Mesenteric fat pad (tissue), 1 donor: ENCODE measurements at regions not wholly inside any gene's neighbourhood (a gene's known extent, or its start where the extent isn't known, plus 50 kb on each side); places are given as distances from the start of the nearest gene placed in this dataset.

Source experiments
- DNase-seq: peaks from one replicate; pipeline ENCODE4 v3.0.0-alpha.2; 2020; ENCODE audit warnings: low spot score
- donor health status: DM: yes; HTN: yes; CAD: no.

DNA sequence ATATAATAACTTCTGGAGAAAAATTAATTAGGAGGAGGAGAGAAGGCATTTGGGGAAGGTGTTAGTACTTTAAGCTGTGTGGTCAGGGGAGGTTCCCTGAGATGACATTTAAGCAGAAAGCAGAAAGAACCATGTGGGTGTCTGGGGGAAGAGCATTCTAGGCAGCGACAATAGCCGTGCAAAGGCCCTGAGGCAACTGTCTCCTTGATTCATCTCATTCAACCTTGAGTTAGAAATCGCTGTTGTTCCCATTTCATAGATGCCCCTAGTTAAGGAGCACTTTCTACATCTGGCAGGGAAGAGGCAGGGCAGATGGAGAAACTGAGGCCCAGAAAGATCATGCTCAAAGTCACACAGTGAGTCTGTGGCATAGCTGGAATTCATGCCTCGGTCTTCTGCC lies 108.6 kb upstream of the RUNX3 start:
- no peak for DNase-seq

GRCh38 chr1:25037174-25038074 lies 107.3 kb upstream of the RUNX3 start:
- DNase-seq = no peak

DNA sequence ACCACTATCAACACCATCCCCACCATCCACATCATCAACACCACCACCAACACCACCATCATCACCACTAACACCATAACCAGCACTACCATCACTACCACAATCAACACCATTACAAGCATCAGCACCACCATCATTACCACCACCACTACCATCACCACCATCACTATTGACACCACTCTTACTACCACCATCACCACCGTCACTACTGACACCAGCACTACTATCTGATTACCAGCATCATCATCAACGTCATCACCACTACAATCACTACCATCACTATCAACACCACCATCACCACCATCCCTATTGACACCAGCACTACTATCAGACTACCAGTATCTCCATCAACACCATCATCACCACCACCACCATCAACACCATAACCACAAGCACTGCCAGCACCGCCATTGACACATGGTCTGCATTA lies 106.1 kb upstream of the RUNX3 start:
- DNase-seq = no peak

GRCh38 chr1:25035523-25036116 lies 105.5 kb upstream of the RUNX3 start:
- no peak for DNase-seq

DNA sequence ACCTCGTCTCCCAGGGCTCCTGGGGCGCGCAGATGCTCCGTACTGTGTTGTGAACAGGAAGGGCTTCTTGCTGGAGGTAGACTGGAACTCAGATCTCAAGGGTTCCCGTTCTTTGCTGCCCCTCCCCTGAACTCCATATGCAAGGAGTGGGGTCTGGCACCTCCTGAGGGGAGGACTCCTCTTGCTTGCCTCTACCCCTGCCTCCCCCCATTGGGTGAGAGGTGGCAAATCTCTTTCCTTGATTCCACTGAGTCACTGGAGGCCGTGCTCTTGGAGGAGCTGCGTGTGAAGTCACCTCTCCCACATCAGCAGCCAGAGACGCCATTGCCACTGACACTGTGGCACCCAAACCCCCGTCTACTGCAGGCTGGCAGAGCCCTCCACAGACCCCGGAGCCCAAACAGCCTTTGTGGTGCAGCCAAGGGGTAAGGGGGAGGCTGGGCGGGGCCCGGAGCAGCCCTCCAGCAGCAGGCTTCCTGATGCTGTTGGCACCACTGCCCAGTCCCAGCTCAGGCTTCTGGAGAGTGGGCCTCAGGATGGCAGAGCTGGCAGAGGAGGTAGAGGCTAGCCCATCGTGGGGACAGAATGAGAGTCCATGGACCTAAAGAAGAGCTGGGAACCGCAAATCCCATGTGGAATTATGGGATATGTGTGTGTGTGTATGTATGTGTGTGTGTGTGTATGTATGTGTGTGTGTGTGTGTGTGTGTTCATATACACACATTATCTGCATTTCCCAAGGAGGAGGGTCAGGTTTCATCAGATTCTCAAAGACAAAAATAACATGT lies 104.9 kb upstream of the RUNX3 start:
- DNase-seq = no peak

DNA sequence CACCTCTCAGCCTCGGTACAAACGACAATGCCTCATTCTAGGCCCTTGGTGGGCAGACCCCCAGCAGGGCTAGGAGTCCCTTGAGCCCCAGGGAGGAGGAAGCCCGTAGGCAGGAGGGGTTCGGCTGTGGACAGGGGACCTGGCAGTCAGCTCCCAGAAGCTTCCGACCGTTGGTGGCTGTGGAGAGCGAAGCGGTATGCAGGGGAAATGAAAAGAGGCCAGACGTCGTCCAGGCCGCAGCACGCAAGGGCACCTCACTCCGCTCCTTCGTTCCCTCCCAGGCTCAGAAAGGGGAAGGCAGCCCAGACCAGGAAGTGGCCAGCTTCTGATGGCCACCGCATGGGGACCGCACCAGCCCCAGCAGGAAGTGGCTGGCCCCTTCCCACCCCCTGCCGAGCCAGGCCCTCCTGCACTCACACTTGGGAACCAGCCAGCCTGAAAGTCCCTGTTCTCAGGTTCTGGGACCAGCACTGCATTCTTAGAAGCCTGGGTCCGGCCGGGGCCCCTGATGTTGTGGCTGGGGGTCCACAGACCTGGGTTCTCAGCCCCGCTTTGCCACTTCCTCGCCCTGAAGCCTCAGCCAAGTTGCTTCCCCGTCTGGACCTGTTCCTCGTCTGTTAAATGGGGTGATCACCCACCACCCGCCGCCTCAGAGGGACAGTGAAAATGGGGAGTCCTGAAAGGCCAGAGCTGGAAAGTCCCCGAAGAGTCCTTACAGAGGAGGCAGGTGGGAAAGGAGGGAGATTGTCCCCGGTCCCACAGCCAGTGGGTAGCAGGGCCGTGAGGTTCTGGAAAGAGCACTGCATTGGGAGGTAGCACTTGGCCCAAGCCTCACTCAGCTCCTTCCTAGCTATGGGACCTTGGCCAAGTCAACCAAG lies 104.0 kb upstream of the RUNX3 start:
- DNase-seq = no peak

GRCh38 chr1:25033030-25033827 lies 103.2 kb upstream of the RUNX3 start:
- no peak for DNase-seq

GRCh38 chr1:25031966-25032667 lies 102.0 kb upstream of the RUNX3 start:
- DNase-seq = no peak

DNA sequence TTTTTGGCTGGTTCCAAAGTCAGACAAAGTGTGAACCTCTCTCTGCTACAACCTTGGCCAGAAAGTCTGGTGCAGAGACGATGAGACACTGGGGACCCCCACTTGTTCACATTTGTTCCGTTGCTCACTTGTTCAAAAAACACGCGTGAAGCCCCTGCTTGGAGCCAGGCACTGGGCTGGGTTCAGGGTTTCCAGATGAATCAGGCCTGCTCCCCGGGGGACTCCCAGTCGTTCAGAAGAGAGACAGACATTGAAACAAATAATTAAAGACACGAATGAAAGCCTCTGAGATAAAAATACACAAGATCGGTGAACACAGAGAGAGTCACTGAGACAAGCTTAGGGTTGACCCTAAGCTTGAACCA lies 101.5 kb upstream of the RUNX3 start:
- DNase-seq = no peak

- DNase-seq = no peak
These were observed 100.9 kb upstream of the RUNX3 start for GRCh38 chr1:25030674-25031589.

- no peak for DNase-seq
These were observed 99.9 kb upstream of the RUNX3 start for GRCh38 chr1:25030012-25030411.

GRCh38 chr1:25028907-25029599 lies 99.0 kb upstream of the RUNX3 start:
- DNase-seq = no peak

DNA sequence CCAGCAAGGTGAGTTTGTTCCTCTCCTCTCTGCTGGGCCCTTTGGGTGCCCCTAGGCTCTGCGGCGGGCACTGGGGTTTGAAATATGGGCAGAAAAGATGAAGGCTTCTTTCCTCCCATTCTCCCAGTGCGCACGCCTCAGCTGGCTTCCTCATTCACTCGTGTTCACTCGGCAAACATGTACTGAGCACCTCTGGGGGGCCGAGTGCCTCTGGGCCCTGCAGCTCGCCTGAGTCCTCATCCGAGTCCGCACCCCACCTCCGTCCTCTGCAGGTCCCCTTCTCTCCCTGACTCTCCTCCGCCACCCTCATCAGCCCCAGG lies 98.5 kb upstream of the RUNX3 start:
- no peak for DNase-seq

DNA sequence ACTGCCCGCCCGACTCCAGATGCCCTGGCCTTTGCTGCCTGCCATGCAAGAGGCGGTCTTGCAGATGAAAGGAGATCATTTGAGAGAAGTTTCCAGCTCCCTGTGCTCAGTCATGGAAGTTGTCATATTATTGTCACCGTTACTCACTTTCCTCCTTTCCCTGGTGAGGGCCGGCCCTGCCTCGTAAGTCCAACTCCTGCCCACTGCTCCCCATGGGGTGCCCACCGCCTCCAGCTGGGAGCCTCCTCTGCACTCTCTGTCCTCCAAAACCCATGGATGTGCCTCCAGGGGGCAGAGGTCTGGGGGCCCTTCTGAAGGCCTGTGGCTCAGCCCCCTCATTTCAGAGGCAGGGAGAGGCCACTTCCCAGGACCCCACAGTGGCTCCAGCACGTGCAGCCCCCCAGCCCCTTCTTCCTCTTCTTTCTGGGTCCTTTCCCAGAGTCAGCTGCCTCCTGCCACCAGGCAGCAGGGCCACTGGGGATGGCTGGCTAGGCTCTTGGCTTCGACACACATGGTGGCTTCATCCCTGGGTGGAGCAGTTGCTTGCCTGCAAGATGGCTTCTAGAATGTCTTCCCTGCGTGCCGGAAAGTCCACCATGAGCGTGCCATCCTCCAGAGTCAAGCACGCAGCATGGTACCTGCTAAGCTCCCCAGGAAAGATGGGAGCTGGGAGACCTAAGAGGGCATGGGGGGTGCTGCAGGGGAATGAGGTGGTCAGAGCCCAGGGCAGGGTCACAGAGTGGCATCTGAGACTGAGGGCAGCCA lies 97.9 kb upstream of the RUNX3 start:
- no peak for DNase-seq

DNA sequence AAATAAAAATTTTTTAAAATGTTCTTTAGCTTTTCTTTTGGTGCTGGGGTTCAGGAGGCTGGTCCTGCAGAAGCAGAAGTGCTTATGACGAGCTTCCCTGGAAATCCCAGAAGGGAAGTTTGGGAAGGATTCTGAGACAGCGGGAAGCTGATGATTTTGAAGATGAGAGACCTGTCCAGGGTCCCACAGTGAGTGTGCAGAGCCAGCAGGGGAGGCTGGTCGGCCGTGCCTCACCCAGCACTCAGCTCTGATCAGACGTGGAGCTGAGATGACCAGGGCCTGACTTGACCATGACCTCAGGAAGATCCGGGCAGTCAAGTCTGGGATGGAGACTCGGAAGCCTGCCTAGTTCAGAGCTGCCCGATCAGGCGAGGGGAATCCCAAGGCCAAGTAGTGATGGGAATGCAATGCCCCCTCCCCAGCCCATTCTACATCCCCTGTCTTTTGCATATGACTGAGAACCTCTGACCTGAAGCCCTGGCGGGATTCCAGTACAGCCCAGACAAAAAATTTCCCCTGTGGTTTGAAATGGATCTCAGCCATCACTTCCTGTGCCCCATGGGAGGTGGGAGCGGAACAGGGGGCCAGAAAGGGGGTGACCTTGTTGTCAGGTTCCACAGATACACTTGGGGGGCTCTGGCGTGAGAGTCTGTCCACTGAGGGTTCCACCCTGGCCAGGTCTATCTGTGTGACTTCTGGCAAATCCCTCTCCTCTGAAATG lies 96.8 kb upstream of the RUNX3 start:
- no peak for DNase-seq

DNA sequence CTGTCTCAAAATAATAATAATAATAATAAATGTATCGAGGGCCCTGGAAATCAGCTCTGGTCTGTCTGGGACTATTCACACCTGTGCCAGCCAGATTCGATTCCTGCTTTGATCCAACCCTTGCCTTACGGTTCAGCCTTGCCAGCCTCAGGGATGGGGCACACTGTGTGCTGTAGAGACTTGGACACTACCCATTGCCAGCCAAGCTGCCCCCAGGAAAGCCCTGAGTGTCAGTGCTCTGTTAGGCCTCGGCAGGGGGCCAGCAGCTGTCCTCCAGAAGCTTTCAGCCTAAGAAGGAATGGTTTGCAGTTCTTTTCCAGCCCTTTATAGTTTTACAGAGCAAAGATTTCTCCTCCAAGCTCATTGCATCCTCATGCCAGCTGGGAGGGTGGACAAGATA lies 96.2 kb upstream of the RUNX3 start:
- no peak for DNase-seq
